GM19328 (cell line): ENCODE measurements at regions not wholly inside any gene's neighbourhood (a gene's known extent, or its start where the extent isn't known, plus 50 kb on each side); places are given as distances from the start of the nearest gene placed in this dataset.
"Not testable (repeated sequence)": the region's sequence is repeated elsewhere in the genome, so short reads cannot be mapped to it uniquely, and the experiment has no call there.

Source experiments
- ATAC-seq: cut with Tn5 transposase; IDR thresholded peaks from one replicate; pipeline ENCODE4 v1.9.1; 2021; ENCODE audit warnings: mild to moderate bottlenecking, moderate library complexity; ENCODE audit not compliant: unreplicated experiment

- ATAC-seq = not testable (repeated sequence)
These were observed 63.3 kb upstream of the CEP78 start for GRCh38 chr9:78172610-78173009.

GRCh38 chr9:78171651-78172050 lies 64.2 kb upstream of the CEP78 start:
- no peak for ATAC-seq

- no peak for ATAC-seq
These were observed 66.8 kb upstream of the CEP78 start for GRCh38 chr9:78169125-78169524.

- no peak for ATAC-seq
These were observed 68.5 kb upstream of the CEP78 start for GRCh38 chr9:78167356-78167755.

- no peak for ATAC-seq
These were observed 72.0 kb upstream of the CEP78 start for GRCh38 chr9:78163834-78164233.

GRCh38 chr9:78158286-78158685 lies 77.6 kb upstream of the CEP78 start:
- no peak for ATAC-seq

GRCh38 chr9:78150983-78151356 lies 84.9 kb upstream of the CEP78 start:
- no peak for ATAC-seq

- no peak for ATAC-seq
These were observed 85.4 kb upstream of the CEP78 start for GRCh38 chr9:78150312-78150982.

GRCh38 chr9:78149702-78150291 lies 86.1 kb upstream of the CEP78 start:
- no peak for ATAC-seq

- ATAC-seq = no peak
These were observed 89.6 kb upstream of the CEP78 start for GRCh38 chr9:78146241-78146640.

- ATAC-seq = no peak
These were observed 91.1 kb upstream of the CEP78 start for GRCh38 chr9:78144663-78145377.

GRCh38 chr9:78144008-78144381 lies 91.9 kb upstream of the CEP78 start:
- ATAC-seq = no peak

- ATAC-seq = no peak
These were observed 92.4 kb upstream of the CEP78 start for GRCh38 chr9:78143281-78144007.

GRCh38 chr9:78142264-78142663 lies 93.6 kb upstream of the CEP78 start:
- ATAC-seq = not testable (repeated sequence)

- ATAC-seq = no peak
These were observed 102.1 kb upstream of the CEP78 start for GRCh38 chr9:78133751-78134150.

GRCh38 chr9:78132701-78133058 lies 101.1 kb upstream of the GNAQ start:
- no peak for ATAC-seq

- ATAC-seq = no peak
These were observed 100.5 kb upstream of the GNAQ start for GRCh38 chr9:78131969-78132700.

- ATAC-seq = no peak
These were observed 99.2 kb upstream of the GNAQ start for GRCh38 chr9:78130853-78131252.

- no peak for ATAC-seq
These were observed 98.4 kb upstream of the GNAQ start for GRCh38 chr9:78130004-78130403.

- no peak for ATAC-seq
These were observed 95.9 kb upstream of the GNAQ start for GRCh38 chr9:78127279-78128225.
